H1 (cell line): ENCODE measurements at regions not wholly inside any gene's neighbourhood (a gene's known extent, or its start where the extent isn't known, plus 50 kb on each side); places are given as distances from the start of the nearest gene placed in this dataset.

Source experiments
- CTCF ChIA-PET: fragments of 300-600 bp; sonication (Branson Sonifier 250); formaldehyde crosslinking; loops from one replicate; lab custom pipeline; 2021; ENCODE audit not compliant: partially characterized antibody; lab: Charles Lee
- POLR2A ChIA-PET: fragments of 300-600 bp; sonication (Branson Sonifier 250); formaldehyde crosslinking; loops from one replicate; lab custom pipeline; 2021; ENCODE audit warnings: inconsistent platforms; ENCODE audit not compliant: partially characterized antibody; lab: Charles Lee
- DNase-seq, 2 experiments: peaks; one replicate each; pipeline versions ENCODE4 v3.0.0 to v3.0.0-alpha.2; 2010 to 2022; ENCODE audit warnings: low spot score in 2 of 2, low read depth in 1 of 2, mixed read lengths in 1 of 2
- FAIRE-seq: peaks from 2 replicates; lab custom pipeline; 2011; peaks lifted over from hg19 to GRCh38; lab: Jason Lieb, UNC
- H2AFZ ChIP-seq: 2 replicates; pipeline ENCODE4 v1.8.1; 2012; ENCODE audit warnings: low read length, inconsistent platforms
- H2AK5ac ChIP-seq: 2 replicates; pipeline ENCODE4 v1.6.1; 2013; ENCODE audit warnings: low read depth, low read length
- H2BK120ac ChIP-seq: replicated peaks from 2 replicates; pipeline ENCODE3; 2013; ENCODE audit warnings: low read depth, low read length, inconsistent platforms
- H2BK12ac ChIP-seq: 2 replicates; pipeline ENCODE4 v1.6.1; 2013; ENCODE audit warnings: low read depth, low read length
- H2BK15ac ChIP-seq: 2 replicates; pipeline ENCODE4 v1.6.1; 2013; ENCODE audit warnings: low read length
- H2BK20ac ChIP-seq: 2 replicates; pipeline ENCODE4 v1.6.1; 2013; ENCODE audit warnings: low read length
- H2BK5ac ChIP-seq: 2 replicates; pipeline ENCODE4 v1.6.1; 2013; ENCODE audit warnings: low read depth, low read length
- H3K14ac ChIP-seq: 2 replicates; pipeline ENCODE4 v1.6.1; 2013; ENCODE audit warnings: inconsistent platforms; ENCODE audit not compliant: insufficient read length
- H3K18ac ChIP-seq: 2 replicates; pipeline ENCODE4 v1.6.1; 2013; ENCODE audit warnings: low read length; ENCODE audit errors: extremely low read depth
- H3K23ac ChIP-seq: 2 replicates; pipeline ENCODE4 v1.6.1; 2013; ENCODE audit warnings: inconsistent platforms; ENCODE audit not compliant: insufficient read length
- H3K23me2 ChIP-seq: 2 replicates; pipeline ENCODE4 v1.6.1; 2013; ENCODE audit warnings: low read depth, low read length
- H3K27ac ChIP-seq: 2 replicates; pipeline ENCODE4 v1.6.1; 2011; ENCODE audit warnings: low read depth, low read length, inconsistent platforms
- H3K27me3 ChIP-seq, 4 experiments: replicated peaks in 1 of 4; 1 replicate in 1 of 4; 2 replicates in 3 of 4; pipeline versions ENCODE4 v1.6.1 to v1.8.1; 2011 to 2013; ENCODE audit warnings: low read length in 3 of 4, mild to moderate bottlenecking in 3 of 4, inconsistent platforms in 2 of 4, mixed read lengths in 2 of 4, moderate library complexity in 1 of 4; ENCODE audit not compliant: control insufficient read depth in 3 of 4, insufficient read depth in 3 of 4; ENCODE audit errors: extremely low read depth in 1 of 4
- H3K36me3 ChIP-seq, 4 experiments: 2 replicates each; pipeline versions ENCODE4 v1.6.1 to v1.8.1; 2011 to 2013; ENCODE audit warnings: mild to moderate bottlenecking in 4 of 4, low read length in 3 of 4, moderate library complexity in 2 of 4, control low read depth in 1 of 4, inconsistent platforms in 1 of 4; ENCODE audit not compliant: insufficient read depth in 4 of 4, control insufficient read depth in 2 of 4
- H3K4ac ChIP-seq: replicated peaks from 2 replicates; pipeline ENCODE3; 2013; ENCODE audit warnings: low read length, low read depth, mixed read lengths, inconsistent platforms; ENCODE audit not compliant: insufficient read length
- H3K4me1 ChIP-seq, 4 experiments: replicated peaks in 1 of 4; 1 replicate in 1 of 4; 2 replicates in 3 of 4; pipeline versions ENCODE4 v1.6.1 to v1.8.1; 2011 to 2013; ENCODE audit warnings: low read length in 3 of 4, inconsistent platforms in 2 of 4, mixed read lengths in 1 of 4; ENCODE audit not compliant: insufficient read depth in 4 of 4, control insufficient read depth in 3 of 4
- H3K4me2 ChIP-seq, 2 experiments: 2 replicates each; pipeline versions ENCODE4 v1.6.1 to v1.8.1; 2011 to 2013; ENCODE audit warnings: low read depth in 2 of 2, low read length in 2 of 2, control low read depth in 1 of 2, inconsistent platforms in 1 of 2, mild to moderate bottlenecking in 1 of 2; ENCODE audit not compliant: insufficient read depth in 1 of 2
- H3K4me3 ChIP-seq, 4 experiments: fragments of 200-600, 300-600 bp in 1 of 4; sonication (generic), shearing (Covaris generic), sonication (Bioruptor Twin) in 1 of 4; 2 replicates each; pipeline versions ENCODE4 v1.5.1 to v1.8.1; 2011 to 2016; ENCODE audit warnings: low read length in 4 of 4, low read depth in 3 of 4, control low read depth in 2 of 4, inconsistent platforms in 2 of 4, mild to moderate bottlenecking in 2 of 4, mixed read lengths in 1 of 4, moderate library complexity in 1 of 4; ENCODE audit not compliant: insufficient read depth in 2 of 4; ENCODE audit errors: extremely low read depth in 1 of 4
- H3K56ac ChIP-seq: replicated peaks from 2 replicates; pipeline ENCODE3; 2013; ENCODE audit warnings: low read depth, mild to moderate bottlenecking, mixed read lengths, low read length, inconsistent platforms; ENCODE audit not compliant: insufficient read length
- H3K79me1 ChIP-seq: 2 replicates; pipeline ENCODE4 v1.6.1; 2013; ENCODE audit warnings: low read depth, low read length, control low read depth
- H3K79me2 ChIP-seq, 2 experiments: 2 replicates each; pipeline versions ENCODE4 v1.6.1 to v1.8.1; 2012 to 2013; ENCODE audit warnings: low read length in 2 of 2, mild to moderate bottlenecking in 2 of 2, inconsistent platforms in 1 of 2; ENCODE audit not compliant: insufficient read depth in 2 of 2, control insufficient read depth in 1 of 2
- H3K9ac ChIP-seq, 4 experiments: replicated peaks in 1 of 4; 1 replicate in 1 of 4; 2 replicates in 3 of 4; pipeline versions ENCODE4 v1.6.1 to v1.8.1; 2011 to 2013; ENCODE audit warnings: low read depth in 3 of 4, low read length in 3 of 4, control low read depth in 2 of 4, mild to moderate bottlenecking in 2 of 4, moderate library complexity in 2 of 4, inconsistent platforms in 1 of 4; ENCODE audit errors: extremely low read depth in 1 of 4
- H3K9me3 ChIP-seq, 2 experiments: 2 replicates each; pipeline versions ENCODE4 v1.6.1 to v1.8.1; 2012 to 2013; ENCODE audit warnings: mild to moderate bottlenecking in 2 of 2, moderate library complexity in 2 of 2, control low read depth in 1 of 2, inconsistent platforms in 1 of 2, low read depth in 1 of 2, low read length in 1 of 2, mixed read lengths in 1 of 2; ENCODE audit not compliant: insufficient read depth in 2 of 2
- H4K20me1 ChIP-seq, 2 experiments: replicated peaks in 1 of 2; 2 replicates each; pipeline versions ENCODE3 to v1.8.1; 2011 to 2013; ENCODE audit warnings: inconsistent platforms in 2 of 2, low read length in 2 of 2, mild to moderate bottlenecking in 1 of 2; ENCODE audit not compliant: insufficient read depth in 2 of 2, control insufficient read depth in 1 of 2
- H4K5ac ChIP-seq: 2 replicates; pipeline ENCODE4 v1.6.1; 2013; ENCODE audit warnings: low read length, low read depth, mixed read lengths, inconsistent platforms; ENCODE audit not compliant: insufficient read length
- H4K8ac ChIP-seq: 2 replicates; pipeline ENCODE4 v1.8.0; 2013; ENCODE audit warnings: mild to moderate bottlenecking, moderate library complexity, low read length, inconsistent platforms; ENCODE audit not compliant: insufficient read depth; ENCODE audit errors: extremely low read depth
- H4K91ac ChIP-seq: replicated peaks from 2 replicates; pipeline ENCODE3; 2013; ENCODE audit warnings: low read length, mixed read lengths, inconsistent platforms; ENCODE audit not compliant: insufficient read length
- ASH2L ChIP-seq: fragments of 200-600, 300-600 bp; sonication (generic); IDR thresholded peaks from one replicate; pipeline ENCODE4 v1.7.1; 2017; ENCODE audit warnings: low read length
- BACH1 ChIP-seq: IDR thresholded peaks from 2 replicates; pipeline ENCODE4 v1.6.1; 2012; ENCODE audit warnings: low read length, improper control_type of control experiment
- CBX5 ChIP-seq: fragments of 300-800, 300-1000 bp; sonication (generic); IDR thresholded peaks from 2 replicates; pipeline ENCODE4 v1.7.1; 2016; ENCODE audit warnings: antibody characterized with exemption, low read length, low read depth
- CREB1 ChIP-seq: IDR thresholded peaks from 2 replicates; pipeline ENCODE4 v1.6.1; 2012; ENCODE audit warnings: inconsistent platforms
- HDAC6 ChIP-seq: IDR thresholded peaks from one replicate; pipeline ENCODE4 v1.7.1; 2012; ENCODE audit warnings: low read depth, mild to moderate bottlenecking, inconsistent platforms, low read length, moderate library complexity
- NRF1 ChIP-seq: IDR thresholded peaks from 2 replicates; pipeline ENCODE4 v1.6.1; 2011; ENCODE audit warnings: mild to moderate bottlenecking, low read depth, low read length, improper control_type of control experiment
- RFX5 ChIP-seq: IDR thresholded peaks from 2 replicates; pipeline ENCODE4 v1.6.1; 2011; ENCODE audit warnings: low read depth, low read length, improper control_type of control experiment, borderline replicate concordance
- RXRA ChIP-seq: IDR thresholded peaks from 2 replicates; pipeline ENCODE4 v1.6.1; 2011; ENCODE audit warnings: low read depth, mild to moderate bottlenecking, low read length, moderate library complexity; ENCODE audit not compliant: insufficient read depth
- SAP30 ChIP-seq: fragments of 300-600 bp; sonication (generic); IDR thresholded peaks from 2 replicates; pipeline ENCODE4 v1.7.1; 2012; ENCODE audit warnings: low read length, moderate library complexity, mild to moderate bottlenecking, inconsistent platforms; ENCODE audit not compliant: insufficient read depth, insufficient replicate concordance
- TAF1 ChIP-seq: IDR thresholded peaks from 2 replicates; pipeline ENCODE4 v1.6.1; 2011; ENCODE audit warnings: mild to moderate bottlenecking, low read depth, low read length
- TAF7 ChIP-seq: optimal IDR thresholded peaks from 2 replicates; pipeline ENCODE3; 2011; ENCODE audit warnings: low read depth, mild to moderate bottlenecking, inconsistent platforms, low read length, moderate library complexity, borderline replicate concordance
- TBP ChIP-seq: IDR thresholded peaks from 2 replicates; pipeline ENCODE4 v1.6.1; 2011; ENCODE audit warnings: low read depth, low read length, improper control_type of control experiment
- TEAD4 ChIP-seq: IDR thresholded peaks from 2 replicates; pipeline ENCODE4 v1.6.1; 2012; ENCODE audit warnings: low read depth, low read length, inconsistent platforms, mixed read lengths
- WGBS, 2 experiments: shearing (Covaris generic) in 1 of 2; methylation state at CpG; one replicate each; pipeline versions ENCODE4 v1.1.6 to v1.1.7; 2013 to 2015; ENCODE audit warnings: low lambda C conversion rate in 2 of 2, mixed read lengths in 2 of 2, inconsistent platforms in 1 of 2, low coverage in 1 of 2, missing lambda C conversion rate in 1 of 2; ENCODE audit not compliant: insufficient replicate concordance in 2 of 2, insufficient coverage in 1 of 2, insufficient read length in 1 of 2; ENCODE audit errors: extremely low coverage in 1 of 2, missing lambda C conversion rate in 1 of 2; 5-methylcytosine and 5-hydroxymethylcytosine counted together
- TF ChIP-seq, protein P1 (sequence below): IDR thresholded peaks from 2 replicates; pipeline ENCODE4 v1.6.1; 2011; ENCODE audit warnings: low read length, improper control_type of control experiment

DNA sequence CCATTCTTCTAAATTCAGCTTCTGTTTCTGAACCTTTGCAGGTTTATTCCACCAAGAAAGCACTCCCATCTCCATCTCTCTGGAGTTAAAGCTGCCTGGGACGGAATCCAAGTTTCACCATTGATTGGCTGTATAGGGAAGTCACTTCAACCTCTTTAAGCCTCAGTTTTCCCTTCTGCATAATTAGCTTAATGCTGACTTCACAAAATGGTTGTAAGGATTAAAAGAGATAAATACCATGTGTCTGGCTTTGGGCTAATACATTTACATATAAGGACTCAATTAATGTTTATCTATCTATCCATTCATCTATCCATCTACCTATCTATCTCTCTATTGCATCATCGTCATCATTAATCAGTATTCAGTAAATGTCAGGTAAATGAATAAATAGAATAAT is 629.6 kb upstream of the MGMT start:
- DNase-seq (no peak), FAIRE-seq (no peak)
- Histone ChIP-seq H3K18ac (no peak overlapping the region), H4K5ac (no peak overlapping the region), H2BK5ac (no peak overlapping the region), H2BK15ac (no peak overlapping the region), H3K23me2 (no peaks in the 10 kb centered on the region), H3K27me3 (no peaks in the 10 kb centered on the region), H3K27ac (no peak overlapping the region), H3K9me3 (no peaks in the 10 kb centered on the region), H4K91ac (no peak overlapping the region), H2AK5ac (no peak overlapping the region), H4K20me1 (no peaks in the 10 kb centered on the region), H2BK12ac (no peak overlapping the region), H4K8ac (no peak overlapping the region), H3K4ac (no peak overlapping the region), H3K56ac (no peak overlapping the region), H3K79me1 (no peaks in the 10 kb centered on the region), H3K4me3 (no peak overlapping the region), H3K4me1 (no peaks in the 10 kb centered on the region), H3K4me2 (no peak overlapping the region), H2AFZ (no peak overlapping the region), H3K23ac (no peak overlapping the region), H2BK120ac (no peak overlapping the region), H3K36me3 (no peaks in the 10 kb centered on the region), H2BK20ac (no peak overlapping the region), H3K14ac (no peak overlapping the region), H3K79me2 (no peaks in the 10 kb centered on the region), H3K9ac (no peak overlapping the region)
- TF ChIP-seq TBP = no peak
- TF ChIP-seq TEAD4 = no peak
- no peak for TF ChIP-seq TAF7
- no peak for TF ChIP-seq RFX5
- no peak for TF ChIP-seq ASH2L
- no peak for TF ChIP-seq HDAC6
- TF ChIP-seq CBX5 = no peak
- TF ChIP-seq TAF1 = no peak
- TF ChIP-seq RXRA = no peak
- TF ChIP-seq BACH1 = no peak
- no peak for TF ChIP-seq SAP30
- no peak for TF ChIP-seq CREB1
- TF ChIP-seq NRF1 = no peak
- TF ChIP-seq, protein P1, sequence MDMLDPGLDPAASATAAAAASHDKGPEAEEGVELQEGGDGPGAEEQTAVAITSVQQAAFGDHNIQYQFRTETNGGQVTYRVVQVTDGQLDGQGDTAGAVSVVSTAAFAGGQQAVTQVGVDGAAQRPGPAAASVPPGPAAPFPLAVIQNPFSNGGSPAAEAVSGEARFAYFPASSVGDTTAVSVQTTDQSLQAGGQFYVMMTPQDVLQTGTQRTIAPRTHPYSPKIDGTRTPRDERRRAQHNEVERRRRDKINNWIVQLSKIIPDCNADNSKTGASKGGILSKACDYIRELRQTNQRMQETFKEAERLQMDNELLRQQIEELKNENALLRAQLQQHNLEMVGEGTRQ = no peak
- CTCF ChIA-PET = interaction anchor here (0.7 to 3.7 kb wide), 4 partner anchors 23 to 570 kb away, joined by 3 to 14 read pairs (median 4); no protein-coding TSS in a partner anchor
- WGBS, 2 experiments = 86% methylated on average over 2 of the region's 2 CpGs; no CpG with 5 or more reads in 1 of the 2 experiments
- POLR2A ChIA-PET = no interaction called here
